GM18870 (cell line): ENCODE measurements at regions not wholly inside any gene's neighbourhood (a gene's known extent, or its start where the extent isn't known, plus 50 kb on each side); places are given as distances from the start of the nearest gene placed in this dataset.
"Not testable (repeated sequence)": the region's sequence is repeated elsewhere in the genome, so short reads cannot be mapped to it uniquely, and the experiment has no call there.

Experiments used
- ATAC-seq: cut with Tn5 transposase; IDR thresholded peaks from one replicate; pipeline ENCODE4 v1.9.1; 2021; ENCODE audit warnings: moderate library complexity; ENCODE audit not compliant: unreplicated experiment

DNA sequence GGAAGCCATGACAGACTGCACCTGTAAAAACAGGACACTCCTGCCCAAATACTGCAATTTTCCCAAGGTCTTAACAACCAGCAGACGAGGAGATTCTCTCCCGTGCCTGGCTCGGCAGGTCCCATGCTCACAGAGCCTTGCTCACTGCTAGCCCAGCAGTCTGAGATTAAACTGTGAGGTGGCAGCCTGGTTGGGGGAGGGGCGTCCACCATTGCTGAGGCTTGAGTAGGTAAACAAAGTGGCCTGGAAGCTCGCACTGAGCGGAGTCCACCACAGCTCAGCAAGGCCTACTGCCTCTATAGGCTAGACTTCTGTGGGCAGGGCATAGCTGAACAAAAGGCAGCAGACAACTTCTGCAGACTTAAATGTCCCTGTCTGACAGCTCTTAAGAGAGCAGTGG, 80.3 kb downstream of the ANXA5 start:
- not testable (repeated sequence) for ATAC-seq

DNA sequence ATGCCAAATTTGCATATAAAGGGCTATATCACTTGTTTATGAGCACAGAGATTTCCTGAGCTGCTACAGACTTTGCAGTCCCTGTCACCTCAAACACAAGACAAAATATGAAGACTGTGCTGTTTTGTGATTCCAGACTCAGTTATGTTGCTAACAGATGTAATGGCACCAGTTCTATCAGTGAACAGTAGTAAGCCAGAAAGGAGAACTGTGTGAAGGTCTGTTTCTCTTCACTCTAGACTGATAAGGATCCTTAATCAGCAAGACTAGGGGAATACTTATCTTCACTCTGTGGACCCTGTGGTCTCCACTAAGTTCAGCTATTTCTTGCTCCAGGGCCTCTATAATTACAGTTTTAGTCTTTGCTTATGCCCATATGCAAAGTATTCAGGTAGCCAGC, 82.7 kb downstream of the ANXA5 start:
- ATAC-seq = no peak

DNA sequence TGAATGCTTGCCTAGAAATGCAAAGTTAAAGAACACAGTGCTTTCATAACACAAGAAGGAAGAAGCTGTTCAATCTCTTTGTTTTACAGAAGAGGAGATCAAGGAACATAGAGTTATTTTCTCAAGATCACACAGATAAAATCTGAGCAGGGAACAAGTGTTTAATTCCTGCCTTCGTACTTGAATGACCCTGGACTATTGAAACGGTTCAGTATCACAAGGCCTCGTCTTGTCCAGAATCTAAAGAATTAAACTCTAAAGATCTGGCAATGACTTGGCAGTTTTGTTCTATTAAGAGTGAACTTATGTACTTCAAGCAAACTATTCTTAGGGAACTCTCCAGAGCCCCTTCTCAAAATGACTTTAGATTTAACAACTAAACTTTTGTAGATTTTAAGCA, 97.7 kb downstream of the ANXA5 start:
- ATAC-seq = no peak

DNA sequence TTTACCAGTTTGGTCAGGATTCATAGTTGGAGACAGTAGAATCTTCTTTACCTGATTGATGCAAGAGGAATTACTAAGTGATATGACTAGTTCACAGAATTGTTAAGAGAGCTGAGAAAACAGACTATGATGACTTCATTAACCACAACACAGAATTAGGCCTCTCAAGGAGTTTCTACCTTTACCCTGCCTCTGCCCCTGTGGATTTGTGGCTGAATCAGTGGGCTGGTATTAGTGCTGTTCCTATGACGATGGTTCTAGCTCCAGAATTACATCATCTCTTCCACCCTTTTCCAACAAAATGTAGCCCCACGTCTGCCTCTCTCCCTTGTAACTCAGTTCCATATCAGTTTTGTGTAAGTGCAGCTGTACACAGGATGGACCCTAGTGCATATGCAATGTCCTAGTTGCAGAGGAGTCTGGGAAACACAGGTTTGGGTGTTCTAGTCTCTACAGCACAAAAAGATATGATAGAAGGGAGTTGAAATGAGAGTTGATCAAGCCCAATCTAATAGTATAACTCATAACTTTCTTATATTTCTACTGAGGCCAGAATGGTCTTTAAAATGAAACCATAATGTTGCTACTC, 99.3 kb downstream of the ANXA5 start:
- peak; percentile 84 for ATAC-seq

DNA sequence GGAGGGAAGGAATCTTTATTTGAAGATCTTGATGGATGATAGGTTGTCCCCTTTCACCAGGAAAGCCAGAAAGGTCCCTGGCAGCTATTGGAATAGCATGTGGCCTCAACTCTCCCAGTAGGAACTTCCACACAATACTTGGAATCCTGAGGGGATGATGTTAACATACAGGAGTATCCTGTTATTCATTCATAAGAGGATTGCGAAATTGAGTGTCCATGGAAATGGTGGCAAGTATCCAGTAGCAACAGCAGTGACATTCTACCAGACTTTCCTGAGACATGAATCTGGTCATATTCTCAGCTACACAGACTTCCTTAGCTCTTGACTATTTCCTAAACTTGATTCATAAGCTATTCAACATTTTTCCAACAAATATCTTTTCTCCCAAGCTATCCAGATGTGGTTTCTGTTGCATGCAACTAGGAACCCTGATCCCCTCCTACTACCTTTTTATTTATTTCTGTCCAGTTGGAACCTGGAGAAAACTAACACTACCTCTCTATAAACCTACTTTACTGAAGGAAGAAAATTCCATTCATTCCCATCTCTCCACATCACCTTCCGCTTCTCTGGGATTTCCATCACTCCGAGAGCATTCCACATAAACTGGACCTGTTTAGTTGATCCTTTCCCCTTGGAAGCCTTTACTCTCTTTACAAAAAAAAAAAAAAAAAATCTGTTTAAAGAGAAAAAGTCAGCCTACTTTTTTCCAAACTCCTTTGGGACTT, 101.8 kb downstream of the ANXA5 start:
- ATAC-seq = no peak

DNA sequence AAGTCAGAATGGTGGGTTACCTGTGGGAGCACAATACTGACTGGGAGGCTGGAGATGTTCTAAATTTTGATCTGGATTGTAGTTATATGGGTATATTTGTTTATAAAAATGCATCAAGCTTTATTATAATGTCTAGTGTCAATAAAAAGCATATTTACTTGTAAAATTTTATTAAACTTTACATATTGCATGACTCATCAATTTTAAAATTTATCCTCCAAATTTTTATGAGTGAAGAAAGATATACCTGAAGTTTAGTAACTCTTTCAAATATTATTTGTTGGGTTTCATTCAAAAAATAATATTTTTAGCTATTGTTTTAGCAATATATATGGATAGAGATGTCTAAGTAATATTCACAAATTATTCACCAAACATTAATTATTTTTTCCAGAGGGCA, 103.0 kb downstream of the ANXA5 start:
- ATAC-seq = no peak

DNA sequence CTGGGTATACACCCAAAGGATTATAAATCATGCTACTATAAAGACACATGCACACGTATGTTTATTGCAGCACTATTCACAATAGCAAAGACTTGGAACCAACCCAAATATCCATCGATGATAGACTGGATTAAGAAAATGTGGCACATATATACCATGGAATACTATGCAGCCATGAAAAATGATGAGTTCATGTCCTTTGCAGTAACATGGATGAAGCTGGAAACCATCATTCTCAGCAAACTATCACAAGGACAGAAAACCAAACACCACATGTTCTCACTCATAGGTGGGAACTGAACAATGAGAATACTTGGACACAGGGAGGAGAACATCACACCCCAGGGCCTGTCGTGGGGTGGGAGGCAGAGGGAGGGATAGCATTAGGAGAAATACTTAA, 104.5 kb downstream of the ANXA5 start:
- not testable (repeated sequence) for ATAC-seq

DNA sequence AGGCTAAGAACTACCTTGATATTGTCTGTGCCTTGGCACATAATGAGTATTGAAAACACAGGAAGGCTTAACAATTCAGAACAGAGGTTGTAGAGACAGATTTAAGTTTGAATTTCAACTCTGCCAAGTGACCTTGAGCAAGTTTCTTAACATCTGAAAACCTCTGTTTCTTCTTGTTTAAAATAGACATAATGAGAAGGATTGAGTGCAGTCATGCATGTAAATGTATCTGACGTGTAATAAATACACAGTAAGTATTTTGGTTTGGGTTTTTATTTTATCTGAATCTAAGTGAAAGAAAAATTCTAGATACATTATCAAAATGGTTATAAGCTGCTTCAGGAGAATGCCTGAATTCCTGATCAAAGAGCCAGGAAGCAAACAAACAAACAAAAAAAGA, 111.9 kb downstream of the ANXA5 start:
- ATAC-seq = no peak

DNA sequence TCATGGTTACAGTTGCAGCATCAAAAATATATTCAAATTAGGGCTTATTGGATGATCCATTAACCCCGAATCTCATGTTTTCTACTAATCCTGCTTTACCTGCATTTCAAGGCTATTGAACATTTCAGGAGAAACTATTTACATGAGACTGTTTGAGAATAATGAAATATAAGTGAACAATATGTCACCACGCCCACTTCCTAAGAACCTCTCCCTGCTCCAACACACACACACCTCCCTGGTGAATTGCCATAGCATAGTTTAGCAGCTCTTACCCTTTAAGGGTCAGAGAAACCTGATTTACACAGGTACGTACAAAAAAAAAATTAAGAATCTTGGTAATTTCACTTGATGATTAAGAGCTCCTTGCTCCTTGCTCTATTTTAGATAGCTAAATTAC, 113.4 kb downstream of the ANXA5 start:
- ATAC-seq = no peak

DNA sequence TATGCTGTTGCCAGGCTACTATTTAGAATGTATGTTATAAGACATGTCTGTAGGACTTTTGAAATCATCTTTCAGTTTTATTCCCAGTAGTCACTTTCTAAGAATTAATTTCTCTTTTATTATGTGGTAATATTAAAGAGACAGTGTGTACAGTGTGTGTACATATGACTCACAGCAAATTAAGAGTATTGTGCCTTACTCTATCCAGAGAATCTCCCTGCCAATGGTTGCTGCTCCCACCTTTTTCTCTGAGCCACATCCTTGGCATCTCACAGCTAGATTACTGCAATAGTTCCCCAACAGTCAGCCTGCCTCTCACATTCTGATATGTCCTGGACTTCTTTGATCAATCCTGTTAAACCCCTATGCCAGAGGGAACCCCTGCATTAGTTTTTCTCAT, 114.5 kb downstream of the ANXA5 start:
- no peak for ATAC-seq

DNA sequence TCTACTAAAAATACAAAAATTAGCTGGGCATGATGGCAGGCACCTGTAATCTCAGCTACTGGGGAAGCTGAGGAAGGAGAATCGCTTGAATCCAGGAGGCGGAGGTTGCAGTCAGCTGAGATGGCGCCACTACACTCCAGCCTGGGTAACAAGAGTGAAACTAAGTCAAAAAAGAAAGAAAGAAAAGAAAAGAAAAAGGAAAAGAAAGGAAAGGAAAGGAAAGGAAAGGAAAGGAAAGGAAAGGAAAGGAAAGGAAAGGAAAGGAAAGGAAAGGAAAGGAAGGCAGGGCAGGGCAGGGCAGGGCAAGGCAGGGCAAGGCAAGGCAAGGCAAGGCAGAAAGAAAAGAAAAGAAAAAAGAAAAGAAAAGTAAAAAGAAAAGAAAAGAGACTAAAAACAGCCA, 121.4 kb downstream of the ANXA5 start:
- not testable (repeated sequence) for ATAC-seq

DNA sequence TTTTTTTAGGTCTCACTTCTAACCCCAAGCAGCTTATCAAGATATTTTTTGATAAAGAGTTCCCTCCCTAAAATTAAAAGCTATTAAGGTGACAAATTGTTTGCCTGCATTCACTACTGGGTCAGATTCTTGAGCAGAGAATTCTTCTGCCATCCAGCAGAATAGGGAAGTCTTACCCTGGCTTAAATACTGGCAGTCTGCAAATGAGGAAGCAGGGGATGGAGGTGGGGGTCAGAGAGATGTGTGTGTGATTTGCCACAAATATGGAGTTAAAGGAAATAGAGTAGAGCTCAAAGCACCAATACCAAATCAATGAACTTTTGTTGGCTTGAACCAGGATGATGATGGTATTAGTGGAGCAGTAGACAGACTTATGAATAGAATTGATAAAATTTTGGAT, 122.2 kb downstream of the ANXA5 start:
- no peak for ATAC-seq

DNA sequence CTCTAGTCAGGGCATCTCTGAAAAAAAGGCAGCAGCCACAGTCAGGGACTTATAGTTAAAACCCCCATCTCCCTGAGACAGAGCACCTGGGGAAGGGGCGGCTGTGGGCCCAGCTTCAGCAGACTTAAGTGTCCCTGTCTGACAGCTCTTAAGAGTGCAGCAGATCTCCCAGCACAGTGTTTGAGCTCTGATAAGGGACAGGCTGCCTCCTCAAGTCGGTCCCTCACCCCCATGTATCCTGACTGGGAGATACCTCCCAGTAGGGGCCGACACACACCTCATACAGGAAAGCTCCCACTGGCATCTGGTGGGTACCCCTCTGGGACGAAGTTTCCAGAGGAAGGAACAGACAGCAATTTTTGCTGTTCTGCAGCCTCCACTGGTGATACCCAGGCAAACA, 129.0 kb downstream of the ANXA5 start:
- no peak for ATAC-seq

DNA sequence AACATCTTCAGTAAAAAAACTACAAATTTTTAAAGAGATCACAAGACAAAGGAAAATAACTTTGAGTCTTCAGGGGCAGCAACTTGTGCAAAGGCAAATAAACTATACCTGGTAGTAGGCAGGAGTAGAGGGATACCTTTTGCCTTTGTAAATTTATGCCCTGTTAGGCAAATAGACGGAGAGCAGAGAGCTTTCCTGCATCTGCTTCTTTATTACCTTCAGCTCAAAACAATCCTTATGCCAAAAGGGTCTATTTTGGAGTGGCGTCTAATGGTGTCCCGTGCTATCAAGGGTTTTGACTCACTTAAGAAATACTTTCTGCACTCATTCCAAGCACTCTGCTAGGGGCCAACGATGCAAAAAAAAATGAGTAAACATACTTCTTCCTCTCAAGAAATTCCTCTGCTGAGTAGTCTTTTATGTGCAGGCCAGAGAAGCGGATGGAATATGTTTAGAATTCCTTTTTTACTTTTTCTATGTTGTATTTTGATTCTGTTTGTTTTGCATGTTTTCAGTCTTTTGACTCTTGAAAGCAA, 131.9 kb downstream of the ANXA5 start:
- ATAC-seq = no peak

DNA sequence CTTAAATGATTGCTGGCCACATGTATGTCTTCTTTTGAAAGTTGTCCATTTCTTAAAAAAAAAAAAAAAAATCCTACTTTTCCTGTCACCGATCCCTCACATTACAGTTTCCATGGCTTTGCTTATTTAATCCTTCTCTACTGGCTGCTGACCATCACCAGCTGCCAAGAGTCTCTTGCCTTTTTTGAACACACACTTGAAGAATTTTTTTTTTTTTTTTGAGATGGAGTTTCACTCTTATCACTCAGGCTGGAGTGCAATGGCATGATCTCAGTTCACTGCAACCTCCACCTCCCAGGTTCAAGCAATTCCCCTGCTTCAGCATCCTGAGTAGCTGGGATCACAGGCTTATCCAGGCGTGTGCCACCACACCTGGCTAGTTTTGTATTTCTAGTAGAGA, 134.0 kb downstream of the ANXA5 start:
- ATAC-seq = no peak

DNA sequence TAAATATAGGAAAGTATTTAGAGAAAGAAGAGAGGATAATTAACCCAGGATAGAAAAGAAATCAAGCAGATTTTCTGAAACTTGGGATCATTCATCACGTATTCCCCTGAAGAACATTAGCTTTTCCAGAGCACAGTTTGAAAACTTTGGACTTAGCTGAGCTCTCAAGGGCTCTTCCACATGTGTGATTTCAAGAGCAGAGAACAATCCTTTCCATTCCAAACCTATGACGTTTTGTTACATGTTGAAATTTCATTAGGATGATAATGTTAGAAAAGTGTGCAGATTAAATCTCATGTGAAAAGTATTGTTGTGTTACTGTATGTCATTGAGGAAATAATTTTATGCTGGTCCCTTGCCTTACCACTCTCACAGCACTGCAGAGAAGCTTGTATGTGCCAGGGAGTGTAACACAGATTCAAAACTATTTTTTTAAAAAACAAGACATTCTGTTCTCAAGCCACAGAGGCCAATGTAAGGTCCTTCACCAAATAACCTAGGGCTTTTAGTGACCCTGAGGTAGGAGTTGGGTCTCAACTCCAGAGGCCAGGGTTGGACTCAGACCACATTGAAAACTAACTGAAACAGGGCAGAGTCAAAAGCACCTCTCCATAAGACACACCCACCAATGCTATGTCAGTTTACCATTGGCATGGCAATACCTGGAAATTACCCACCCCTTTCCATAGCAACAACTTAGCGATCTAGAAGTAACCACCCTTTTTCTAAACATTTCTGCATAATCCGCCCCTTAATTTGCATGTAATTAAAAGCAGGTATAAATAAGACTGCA, 141.3 kb downstream of the ANXA5 start:
- ATAC-seq = no peak

DNA sequence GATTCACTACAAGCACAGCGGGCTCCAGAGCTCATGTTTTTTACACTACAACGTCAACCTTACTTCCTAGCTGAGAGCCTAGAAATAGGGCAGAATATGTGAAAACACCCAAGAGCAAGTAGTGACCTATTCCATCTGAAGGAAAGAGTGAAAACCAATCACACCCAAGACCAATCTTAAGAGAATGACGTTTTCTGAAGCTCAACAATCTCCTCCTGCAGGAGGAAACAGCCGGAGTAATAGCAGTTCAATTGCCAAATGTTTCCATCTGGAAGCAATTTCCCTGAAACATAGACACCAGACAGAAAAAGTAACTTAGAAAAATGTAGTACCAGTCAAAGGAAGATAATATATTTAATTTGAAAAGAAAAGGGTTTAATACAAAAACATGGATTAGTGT, 142.4 kb downstream of the ANXA5 start:
- no peak for ATAC-seq

DNA sequence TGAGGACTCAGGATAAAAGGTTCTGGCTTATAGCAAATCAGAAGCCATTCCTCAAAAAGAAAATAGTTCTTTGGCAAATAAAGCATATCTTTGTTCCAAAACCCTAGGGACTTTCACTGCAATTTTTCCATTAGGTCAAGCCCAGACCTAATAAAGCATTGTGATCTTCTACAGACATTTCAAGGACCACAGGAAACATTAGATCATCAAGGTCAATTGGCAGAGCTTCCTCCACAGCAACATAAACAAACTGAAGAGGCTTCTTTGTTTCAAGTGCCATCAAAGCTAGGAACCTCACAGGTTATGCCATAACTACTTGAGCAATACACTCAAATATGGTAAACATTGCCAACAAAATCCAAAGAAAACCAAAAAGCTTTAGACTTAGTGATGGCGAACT, 144.9 kb downstream of the ANXA5 start:
- ATAC-seq = no peak

DNA sequence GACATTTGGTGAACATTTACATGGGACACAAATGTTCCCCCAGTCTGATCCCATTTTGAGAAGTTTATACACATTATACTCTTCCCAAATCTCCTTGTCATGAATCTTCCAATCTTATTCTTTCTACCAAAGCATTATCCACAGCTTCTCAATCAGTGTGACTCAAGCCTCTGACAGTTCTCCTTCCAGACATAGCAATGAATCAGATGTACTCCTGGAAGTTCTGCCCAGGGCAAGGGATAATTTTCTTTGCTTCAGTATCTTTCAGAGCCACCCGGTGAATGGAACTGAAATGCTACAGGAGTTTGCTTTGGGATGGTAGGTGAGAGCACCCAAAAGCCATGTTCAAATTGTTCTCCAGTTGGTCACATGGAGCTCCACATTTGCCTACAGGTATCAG, 145.5 kb downstream of the ANXA5 start:
- ATAC-seq = no peak

DNA sequence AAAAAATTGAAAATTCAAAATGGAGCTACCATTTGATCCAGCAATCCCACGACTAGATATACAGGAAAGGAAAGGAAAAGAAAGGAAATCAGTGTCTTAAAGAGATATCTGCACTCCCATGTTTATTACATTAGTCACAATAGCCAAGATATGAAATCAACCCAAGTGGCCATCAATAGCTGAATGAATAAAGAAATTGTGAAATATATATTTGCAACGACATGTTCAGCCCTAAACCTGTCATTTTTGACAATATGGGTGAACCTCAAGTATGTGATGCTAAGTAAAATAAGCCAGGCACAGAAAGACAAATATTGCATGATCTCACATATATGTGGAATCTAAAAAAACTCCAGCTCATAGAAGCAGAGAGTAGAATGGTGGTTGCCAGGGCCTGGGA, 155.1 kb downstream of the ANXA5 start:
- no peak for ATAC-seq

DNA sequence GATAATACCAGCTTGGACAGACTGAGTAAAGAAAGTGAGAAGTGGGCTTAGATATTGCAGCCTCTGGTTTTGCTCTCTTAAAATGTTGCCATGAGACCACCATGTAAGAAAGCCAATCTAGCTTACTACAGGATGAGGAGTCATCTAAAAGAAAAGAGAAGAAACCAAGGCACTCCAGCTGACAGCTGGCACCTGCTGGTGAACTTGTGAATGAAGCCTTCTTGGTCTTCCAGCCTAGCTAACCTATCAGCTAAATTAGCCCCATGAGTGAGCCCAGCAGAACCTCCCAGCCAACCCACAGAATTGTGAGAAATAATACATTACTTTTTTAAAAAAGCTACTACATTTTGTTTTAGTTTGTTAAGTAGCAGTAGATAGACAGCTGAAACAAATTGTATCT, 154.5 kb upstream of the QRFPR start:
- no peak for ATAC-seq

DNA sequence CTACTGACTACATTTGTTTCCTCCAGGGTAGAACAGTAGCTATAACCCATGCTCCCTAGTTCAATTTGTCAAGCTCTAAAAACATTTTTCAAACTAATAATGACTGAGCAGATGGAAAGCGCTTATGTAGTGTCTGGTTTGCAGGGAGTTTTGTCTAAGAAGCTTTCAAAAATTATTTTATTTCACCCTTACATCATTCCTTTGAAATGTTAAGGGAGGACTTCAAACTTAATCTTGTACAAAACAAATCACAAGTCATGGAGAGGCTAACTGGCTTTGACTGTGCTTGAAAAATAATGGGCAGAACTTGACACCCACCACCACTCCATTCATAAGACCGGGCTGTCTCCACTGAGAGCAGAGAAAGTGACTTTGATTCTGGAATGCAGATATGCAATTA, 153.4 kb upstream of the QRFPR start:
- ATAC-seq = no peak
